MM.1S (cell line): ENCODE measurements at regions not wholly inside any gene's neighbourhood (a gene's known extent, or its start where the extent isn't known, plus 50 kb on each side); places are given as distances from the start of the nearest gene placed in this dataset.

Experiments used
- EZH2 ChIP-seq: fragments of 300-600 bp; sonication (generic); optimal IDR thresholded peaks from 2 replicates; pipeline ENCODE3; 2017; ENCODE audit warnings: low read depth, mild to moderate bottlenecking, antibody characterized with exemption, low read length, mixed read lengths
- TF ChIP-seq, protein P1 (sequence below): fragments of 300-600 bp; sonication (generic); IDR thresholded peaks from 2 replicates; pipeline ENCODE4 v1.5.1; 2016; ENCODE audit warnings: antibody characterized with exemption, low read length, mixed read lengths

DNA sequence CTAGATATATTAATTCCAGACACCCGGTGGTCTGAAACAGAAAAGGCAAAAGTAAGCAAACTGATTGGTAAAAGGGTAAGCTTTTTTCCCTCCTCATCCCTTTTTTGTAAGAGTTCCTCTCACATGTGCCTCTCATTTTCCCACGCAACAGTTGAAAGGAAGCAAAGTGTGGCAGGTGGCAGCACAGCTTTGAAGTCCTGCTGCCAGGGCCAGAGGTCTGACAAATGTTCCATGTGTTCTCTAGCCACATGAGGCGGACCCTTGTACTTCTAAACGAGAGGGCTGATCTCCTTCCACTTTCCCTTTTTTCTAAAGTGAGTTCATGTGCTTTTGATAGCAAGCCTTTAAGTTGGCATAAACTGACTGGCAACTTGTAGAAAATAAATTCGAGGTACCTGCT is 217.5 kb downstream of the POLR1F start:
- no peak for TF ChIP-seq EZH2
- TF ChIP-seq, protein P1, sequence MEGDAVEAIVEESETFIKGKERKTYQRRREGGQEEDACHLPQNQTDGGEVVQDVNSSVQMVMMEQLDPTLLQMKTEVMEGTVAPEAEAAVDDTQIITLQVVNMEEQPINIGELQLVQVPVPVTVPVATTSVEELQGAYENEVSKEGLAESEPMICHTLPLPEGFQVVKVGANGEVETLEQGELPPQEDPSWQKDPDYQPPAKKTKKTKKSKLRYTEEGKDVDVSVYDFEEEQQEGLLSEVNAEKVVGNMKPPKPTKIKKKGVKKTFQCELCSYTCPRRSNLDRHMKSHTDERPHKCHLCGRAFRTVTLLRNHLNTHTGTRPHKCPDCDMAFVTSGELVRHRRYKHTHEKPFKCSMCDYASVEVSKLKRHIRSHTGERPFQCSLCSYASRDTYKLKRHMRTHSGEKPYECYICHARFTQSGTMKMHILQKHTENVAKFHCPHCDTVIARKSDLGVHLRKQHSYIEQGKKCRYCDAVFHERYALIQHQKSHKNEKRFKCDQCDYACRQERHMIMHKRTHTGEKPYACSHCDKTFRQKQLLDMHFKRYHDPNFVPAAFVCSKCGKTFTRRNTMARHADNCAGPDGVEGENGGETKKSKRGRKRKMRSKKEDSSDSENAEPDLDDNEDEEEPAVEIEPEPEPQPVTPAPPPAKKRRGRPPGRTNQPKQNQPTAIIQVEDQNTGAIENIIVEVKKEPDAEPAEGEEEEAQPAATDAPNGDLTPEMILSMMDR, result no peak
